GM21526 (cell line): ENCODE measurements at regions not wholly inside any gene's neighbourhood (a gene's known extent, or its start where the extent isn't known, plus 50 kb on each side); places are given as distances from the start of the nearest gene placed in this dataset.
"Not testable (repeated sequence)": the region's sequence is repeated elsewhere in the genome, so short reads cannot be mapped to it uniquely, and the experiment has no call there.

Source experiments
- ATAC-seq: cut with Tn5 transposase; IDR thresholded peaks from one replicate; pipeline ENCODE4 v1.9.1; 2021; ENCODE audit warnings: moderate library complexity; ENCODE audit not compliant: unreplicated experiment, low FRiP score

DNA sequence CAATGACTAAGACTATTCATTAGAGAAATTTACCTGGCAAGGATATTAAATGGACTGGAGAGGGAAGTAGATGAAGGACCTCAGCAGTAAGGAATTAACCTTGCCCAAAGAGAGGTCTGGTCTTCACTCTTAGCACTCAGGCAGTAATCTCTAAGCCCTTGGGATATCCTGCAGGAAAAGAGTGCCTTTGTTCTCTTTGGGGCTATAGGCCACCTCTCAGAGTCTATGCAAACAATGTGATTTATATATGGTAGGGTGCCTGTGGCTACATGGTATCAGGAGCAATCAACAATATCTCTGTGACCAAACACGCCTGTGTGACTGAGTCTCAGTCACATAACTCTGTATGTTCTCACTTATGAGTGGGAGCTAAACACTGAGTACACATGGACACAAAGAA is 154.7 kb upstream of the CDK1 start:
- ATAC-seq: no peak

DNA sequence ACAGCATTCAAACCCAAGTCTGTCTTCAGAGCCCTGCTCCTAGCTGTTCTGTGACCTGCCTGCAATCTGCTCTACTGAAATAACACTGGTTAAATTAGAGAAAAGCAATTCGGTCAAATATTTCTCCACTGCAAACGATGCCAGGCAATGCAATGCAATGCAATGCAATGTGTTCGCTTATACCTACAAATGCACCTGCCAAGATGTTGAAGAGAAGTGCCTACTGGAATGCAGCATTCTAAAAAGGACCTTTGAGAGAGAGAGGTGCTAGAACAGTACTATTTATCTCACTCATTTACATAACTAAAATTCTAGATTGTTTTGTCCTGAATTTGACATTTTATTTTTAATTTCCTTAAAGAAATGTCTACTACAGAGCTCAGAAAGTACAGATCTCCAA is 157.3 kb upstream of the CDK1 start:
- ATAC-seq: no peak

DNA sequence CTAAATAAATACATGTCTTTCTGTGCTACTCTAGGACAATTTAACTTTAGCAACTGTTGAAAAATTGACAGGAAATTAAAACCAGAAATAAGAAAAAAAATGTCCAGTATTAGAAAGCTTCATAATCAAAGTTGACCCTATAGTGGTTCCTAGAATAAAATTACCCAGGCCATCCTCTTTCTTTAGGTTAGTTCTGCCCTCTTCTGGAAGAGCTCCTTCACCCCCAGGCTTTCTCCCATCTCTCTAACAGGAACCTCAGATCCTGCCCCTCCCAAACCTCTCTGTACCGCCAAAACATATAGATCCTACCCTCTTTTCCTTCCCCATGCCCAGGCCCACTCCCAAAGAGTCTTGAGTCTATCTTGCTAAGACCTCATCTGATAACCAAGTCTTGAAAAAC is 159.4 kb upstream of the CDK1 start:
- no peak for ATAC-seq

DNA sequence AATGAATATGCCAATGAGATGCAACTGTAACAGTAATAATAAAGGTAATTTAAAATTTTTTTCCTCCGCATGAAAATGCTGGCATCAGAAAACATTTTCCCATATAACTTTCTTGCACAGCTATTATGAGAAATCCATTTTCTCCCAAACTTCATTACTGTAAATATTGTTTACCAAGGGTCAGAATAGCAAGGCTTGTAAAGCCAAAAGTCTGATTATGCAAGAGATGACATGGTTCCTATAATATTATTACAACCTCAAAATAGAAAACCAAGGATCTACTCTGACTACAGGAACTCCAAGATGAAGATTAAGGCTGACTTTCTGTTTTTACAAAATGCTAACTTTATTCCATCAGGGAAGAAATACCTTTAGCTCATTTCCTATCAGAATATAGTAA is 162.7 kb upstream of the CDK1 start:
- ATAC-seq: no peak

DNA sequence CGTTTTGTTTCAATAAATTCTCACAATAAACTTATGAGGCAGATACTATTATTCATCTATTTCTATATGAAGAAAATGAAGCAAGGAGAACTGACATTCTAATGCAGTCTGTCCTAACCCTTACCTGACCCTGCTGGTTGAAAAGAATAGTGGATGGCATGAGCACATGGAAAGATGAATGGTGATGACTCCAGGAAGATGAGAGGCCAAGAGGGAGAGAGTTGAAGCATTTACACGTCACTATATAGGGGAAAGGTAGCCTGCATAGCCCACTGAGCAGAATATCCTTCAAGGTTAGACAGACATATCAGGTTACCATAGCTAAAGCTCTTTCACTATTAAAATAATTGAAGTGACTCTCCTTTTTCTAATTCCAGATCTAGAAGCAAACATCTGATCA is 163.9 kb upstream of the CDK1 start:
- ATAC-seq: no peak

DNA sequence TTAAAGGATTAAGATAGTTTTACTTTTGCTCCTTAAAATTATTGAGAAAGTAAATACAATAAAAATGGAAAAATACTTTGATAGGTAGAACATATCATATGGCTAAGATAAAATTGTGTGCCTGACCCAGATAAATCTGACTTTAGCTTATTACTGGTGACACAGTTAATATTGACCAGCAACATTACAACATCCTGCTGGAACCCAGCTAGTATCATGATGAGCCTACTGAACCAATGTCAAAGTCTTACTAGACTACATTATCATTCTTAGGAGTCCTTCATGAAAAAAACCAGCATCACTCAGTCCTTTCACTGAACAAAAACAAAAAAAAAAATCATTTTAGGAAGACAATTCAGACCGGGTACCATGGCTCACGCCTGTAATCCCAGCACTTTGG is 164.8 kb upstream of the CDK1 start:
- no peak for ATAC-seq

DNA sequence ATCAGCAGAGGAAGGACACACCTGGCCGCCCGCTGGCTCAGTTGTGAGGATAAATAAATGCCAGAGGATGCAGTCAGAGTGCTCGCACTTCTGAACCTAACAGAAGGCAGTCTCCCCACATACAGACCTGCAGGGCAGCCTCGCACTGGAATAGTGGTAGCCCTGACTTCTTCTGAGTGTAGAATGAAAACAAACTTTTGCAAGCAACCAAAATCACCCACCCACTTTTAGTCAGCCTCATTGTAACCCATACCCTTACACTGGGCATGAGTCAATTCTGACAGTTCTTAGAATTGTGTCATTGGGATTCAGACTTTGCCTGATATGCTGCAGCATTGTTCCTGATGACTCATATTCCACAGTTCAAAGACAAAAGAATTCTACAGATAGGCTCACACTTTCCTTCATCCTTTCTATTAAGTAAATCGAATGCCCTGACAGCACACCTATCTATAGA is 167.0 kb upstream of the CDK1 start:
- no peak for ATAC-seq

DNA sequence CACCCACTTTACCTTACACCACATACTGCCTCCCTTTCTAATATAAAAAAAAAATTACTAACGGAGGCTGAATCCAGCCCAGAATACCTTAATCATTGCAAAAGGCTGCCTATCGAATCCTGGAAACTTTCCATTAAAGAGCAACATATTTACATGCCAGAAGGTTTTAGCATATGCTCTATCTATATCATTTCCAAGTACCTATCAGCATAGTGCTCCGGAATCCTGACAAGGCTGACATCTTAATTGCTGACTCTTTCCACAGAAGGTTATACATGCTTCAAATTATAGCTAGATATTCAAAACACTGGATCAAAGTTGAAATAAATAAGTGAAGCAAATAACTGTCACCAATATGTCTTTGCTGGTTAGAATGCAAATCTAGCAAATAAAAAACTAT is 170.9 kb upstream of the CDK1 start:
- no peak for ATAC-seq

DNA sequence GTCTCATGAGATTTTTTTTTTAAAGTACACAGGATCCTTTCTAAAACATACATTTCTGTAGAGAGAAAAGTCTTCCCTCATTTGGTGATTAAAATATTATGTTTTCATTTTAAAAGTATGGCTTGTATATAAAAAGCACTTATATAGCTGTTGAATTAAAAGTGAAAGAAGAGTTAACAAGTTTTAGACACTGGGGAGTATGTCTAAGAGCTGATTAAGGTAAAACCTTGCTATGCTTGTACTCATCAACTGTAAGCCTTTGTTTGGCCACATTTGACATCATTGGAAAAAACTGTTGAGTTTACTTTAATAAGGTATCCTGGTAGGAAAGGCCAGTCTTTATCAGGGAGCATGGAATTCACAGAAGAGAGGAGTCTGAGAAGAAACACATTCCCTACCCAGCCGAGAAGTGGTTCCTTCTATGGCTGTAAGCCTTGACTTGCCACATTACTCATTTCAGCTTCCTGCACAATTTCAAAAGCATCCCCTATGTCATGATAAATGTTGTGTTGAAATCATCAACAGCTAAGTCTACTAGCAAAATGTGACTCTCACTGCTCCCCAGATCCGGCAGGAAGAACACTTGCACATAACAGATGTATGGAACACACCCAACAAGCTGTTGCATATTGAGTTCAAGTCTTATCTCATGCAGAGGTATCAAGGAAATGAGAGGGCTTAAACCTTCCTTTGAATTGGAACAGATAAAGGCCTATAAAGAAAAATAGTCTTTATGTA is 171.8 kb upstream of the CDK1 start:
- ATAC-seq: no peak

DNA sequence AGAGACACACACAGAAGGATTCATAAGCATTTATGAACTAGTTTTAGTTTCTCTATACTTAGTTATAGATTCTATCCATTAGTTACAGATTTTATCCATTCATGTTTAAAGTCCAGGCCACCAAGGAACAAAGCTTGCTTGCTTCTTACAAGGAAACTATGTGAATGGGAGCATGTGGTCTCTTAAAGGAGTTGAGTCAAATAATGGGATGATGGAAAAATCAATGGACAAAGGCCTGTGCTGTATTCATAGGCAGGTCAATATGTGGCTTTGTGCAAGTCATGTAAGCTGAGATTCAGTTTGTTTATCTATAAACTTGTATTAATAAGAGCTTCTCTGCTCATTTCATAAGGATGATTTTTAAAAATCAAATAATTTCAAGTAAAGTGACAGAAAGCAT is 172.8 kb upstream of the CDK1 start:
- ATAC-seq: no peak

DNA sequence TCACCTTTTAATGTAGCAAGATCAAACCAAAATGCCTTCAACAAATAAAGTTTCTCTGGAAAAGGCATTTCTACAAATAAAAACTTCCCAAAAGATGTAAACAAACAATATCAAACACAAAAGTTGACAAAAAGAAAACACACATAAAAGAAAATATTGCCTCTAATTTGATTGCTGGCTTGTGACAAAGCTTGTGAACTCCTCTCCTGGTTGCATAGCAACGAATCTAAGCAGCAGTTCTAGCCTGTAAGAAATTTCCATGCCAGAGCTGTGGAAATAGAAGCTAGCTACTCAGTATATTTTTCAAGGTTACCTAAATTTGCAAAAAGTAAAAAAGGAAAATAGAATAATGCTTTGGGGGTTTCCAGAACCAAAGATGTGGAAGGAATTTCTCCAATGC is 173.9 kb upstream of the CDK1 start:
- ATAC-seq: no peak

DNA sequence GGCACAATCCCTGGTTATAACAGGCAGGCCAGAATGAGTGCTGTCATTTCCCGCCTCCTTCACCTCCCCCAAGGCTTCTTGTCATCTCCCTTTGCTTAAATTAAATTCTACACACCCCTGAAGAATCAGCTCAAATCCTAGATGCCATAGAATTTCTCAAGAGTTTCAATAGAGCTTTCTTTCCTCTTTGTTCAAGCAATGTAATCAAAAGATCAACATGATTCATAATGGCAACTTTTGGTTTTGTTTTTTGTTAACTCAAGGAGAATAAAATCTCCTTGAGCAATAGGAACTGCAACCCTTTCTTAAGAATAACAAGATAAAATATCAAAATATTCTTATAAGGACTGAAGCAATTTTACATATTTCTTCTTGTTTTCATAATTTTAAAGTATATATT is 180.8 kb upstream of the CDK1 start:
- ATAC-seq: no peak

DNA sequence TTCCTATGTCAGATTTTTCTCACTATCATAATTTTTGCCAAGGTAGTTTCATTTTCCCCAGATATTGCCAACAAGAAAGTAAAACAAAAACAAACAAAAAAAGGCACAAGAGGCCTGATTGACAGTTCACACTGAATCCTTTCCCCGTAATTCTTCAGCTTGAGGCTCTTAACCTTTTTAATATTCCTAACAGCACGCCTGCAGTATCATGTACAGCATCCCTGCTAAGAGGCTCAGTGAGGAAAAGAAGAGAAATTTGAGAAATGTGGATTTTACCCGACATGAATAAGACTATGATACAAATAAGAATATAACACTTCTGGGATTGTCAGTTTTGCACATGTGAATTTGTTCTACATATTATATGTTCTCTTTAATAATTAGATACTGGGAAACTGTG is 182.4 kb upstream of the CDK1 start:
- ATAC-seq: no peak

DNA sequence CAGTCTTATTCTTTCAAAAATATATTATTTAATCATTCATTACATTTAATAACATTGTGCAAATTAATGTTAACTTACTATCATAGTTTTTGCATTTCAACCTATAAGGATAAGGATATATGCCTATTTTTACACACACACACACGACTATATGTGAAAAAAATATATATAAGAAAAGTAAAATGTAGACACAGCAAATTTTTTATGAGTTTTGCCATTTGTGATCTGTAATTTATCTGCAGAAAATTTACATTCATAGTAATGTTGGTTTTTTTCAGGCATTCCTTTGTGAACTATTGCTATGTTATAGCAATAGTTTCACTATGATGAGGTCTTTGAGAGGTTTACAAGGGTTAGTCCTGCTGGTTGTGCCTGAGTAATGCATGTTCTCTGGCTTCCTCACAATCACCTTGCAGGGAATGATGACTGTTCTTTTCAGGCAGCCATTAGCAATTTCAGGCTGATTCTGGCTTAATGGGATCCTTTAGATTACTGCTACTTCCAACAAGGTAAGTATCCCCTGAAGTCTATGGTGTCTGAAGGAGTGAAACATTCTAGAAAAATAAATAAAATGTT is 183.7 kb upstream of the CDK1 start:
- ATAC-seq: no peak

DNA sequence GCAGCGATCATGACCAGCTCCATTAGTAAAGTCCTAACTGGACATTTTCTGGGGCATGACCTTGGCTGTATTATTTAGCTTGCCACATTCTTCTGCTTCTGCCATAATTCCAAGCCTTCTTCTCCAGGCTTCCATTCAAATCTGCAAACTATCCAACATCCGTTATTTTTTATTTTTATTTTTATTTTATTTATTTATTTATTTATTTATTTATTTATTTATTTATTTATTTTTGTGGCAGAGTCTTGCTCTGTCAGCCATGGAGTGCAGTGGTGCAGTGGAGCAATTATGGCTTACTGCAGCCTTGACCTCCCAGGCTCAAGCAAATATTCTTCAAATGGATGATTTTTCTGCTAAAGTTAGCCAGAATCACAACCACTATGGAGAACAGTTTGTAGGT is 187.2 kb upstream of the CDK1 start:
- no peak for ATAC-seq

DNA sequence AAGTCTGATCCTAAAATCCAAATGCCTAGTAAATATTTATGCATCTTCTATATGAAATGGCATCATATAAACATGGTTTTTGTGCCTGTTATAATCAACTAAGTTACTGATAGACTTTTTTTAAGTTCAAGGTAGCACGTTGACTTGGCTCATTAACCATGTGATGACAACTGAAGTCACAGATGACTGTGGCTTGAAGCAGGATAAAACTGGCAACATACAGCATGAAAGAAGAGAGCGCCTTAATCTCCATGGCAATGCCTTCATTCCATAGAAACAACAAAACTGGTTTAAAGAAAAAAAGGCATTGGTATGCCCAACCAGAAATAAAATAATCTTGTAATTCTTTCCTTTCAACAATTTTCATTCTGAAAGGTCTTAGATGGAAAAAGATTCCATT is 188.9 kb upstream of the CDK1 start:
- ATAC-seq: no peak

DNA sequence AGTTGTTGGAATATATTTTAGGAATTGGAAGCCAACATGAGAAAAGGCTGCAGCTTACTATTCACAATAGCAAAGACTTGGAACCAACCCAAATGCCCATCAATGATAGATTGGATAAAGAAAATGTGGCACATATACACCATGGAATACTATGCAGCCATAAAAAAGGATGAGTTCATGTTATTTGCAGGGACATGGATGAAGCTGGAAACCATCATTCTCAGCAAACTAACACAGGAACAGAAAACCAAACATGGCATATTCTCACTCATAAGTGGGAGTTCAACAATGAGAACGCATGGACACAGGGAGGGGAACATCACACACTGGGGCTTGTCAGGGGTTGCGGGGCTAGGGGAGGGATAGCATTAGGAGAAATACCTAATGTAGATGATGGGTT is 192.1 kb upstream of the ANK3 start:
- ATAC-seq: not testable (repeated sequence)

DNA sequence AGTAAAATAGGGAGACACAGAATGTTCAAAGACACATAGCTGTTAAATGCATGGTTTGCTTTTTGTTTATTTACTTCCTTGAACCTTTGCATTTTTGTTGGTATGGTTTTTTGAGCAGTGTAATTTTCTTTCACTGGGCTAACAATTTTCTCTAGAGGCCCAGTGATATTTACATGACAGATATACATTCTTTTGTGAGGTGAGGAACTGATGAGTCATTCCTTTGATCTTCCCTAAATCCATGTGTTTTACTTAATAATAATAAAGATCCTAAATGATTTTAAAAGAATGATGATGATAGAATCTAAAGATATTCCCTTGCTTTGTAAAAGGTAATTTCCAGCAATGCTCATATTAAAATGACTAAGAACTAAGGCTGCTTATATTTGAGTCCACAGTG is 188.5 kb upstream of the ANK3 start:
- ATAC-seq: no peak

DNA sequence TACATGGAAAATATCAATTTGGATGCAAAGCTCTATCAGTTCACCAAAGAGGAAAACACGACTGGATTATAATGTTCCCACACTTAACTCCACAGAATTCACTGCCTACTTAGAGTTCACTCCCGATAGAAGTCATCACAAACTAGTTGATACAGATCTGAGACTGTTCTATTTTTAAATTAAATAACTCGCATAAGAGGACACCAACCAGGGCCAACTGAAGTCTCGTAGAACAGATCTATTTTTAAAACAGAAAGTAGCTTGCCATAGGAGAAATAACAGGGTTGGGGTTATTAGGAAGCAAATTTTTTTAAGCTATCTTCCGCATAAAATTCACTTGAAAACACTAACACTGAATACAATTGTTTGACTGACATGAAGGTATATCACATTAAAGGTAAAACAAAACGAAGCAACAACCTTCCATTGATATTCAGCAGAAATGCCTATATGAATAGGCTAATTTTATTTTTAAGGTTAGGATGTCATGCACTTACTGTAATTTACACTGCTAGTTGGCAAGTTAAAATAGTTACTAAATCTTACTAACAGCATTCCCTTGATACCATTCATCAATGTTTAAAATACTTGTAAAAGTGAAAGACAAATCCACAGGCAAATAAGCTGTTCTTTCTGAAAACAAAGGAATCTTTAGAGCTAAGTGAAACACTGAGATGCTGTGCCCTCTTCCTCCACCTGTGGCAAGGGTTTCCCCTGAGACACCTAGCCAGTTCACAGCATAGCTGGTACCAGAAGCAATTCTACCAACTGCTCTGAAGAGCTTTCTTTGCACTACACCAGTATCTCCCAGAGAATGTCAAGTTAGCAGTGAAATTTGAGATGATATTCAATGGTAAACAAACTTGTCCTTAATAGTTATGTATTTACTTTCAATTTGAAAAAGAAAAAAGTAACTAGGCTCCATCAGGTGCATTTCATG is 186.7 kb upstream of the ANK3 start:
- no peak for ATAC-seq

DNA sequence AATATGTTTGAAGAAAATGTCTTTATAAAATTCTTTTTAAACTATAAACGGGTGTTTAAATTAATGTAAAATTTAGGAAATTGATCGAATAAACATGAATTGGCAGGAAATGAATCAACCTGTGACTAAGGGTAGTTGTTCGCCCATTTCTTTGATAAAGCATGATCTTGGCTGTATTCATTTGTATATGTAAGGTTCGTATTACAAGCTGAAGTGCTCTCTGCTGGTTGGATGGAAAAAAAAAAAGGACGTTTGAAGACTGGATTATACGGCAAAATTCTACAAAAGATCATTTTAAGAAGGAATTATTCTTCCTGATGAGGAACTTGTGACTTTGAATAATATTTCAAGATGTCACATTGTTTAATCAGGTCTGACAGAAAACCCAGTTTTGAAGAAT is 185.4 kb upstream of the ANK3 start:
- ATAC-seq: no peak

DNA sequence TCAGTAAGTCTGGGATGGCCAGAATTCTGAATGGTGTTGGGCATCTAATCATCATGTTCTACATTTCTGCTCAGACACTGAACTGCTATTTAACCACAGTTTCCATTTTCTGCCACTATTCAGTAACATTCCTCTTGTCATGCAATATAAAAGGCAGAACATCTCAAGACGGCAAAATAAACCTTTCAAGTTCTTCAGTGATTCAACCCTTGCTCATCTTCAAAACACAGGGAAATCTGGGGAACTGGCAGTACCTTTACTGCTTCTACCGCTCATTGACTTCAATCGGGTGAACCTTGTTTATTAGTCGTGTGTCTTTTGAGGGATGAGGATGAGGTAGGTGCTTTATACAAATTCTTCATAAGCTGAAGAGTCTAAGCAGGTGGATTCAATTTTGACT is 184.7 kb upstream of the ANK3 start:
- ATAC-seq: no peak

DNA sequence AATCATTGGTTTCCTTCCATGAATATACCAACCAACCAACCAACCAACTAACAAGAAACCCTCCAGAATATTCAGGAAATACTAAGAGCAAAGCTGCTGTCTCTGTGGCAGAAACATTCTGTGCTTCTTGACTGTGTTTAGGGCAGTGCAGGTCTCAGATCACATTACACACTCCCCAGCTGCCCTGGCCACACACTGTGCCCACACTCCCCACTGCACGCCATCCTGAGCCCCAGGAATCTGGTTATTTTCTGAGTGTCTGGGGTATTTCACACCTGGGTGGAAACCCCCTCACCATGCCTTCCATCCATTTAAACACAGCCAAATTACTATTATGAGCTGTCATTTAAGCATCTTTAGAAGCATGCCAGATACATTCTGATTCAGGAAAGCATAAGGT is 183.7 kb upstream of the ANK3 start:
- ATAC-seq: no peak
